OCI-M1 (cell line): ENCODE measurements at regions not wholly inside any gene's neighbourhood (a gene's known extent, or its start where the extent isn't known, plus 50 kb on each side); places are given as distances from the start of the nearest gene placed in this dataset.
A peak's percentile ranks its signal among the peaks of the same experiment; 100 is the strongest.

Experiments
- DNase-seq: peaks from one replicate; lab custom pipeline; 2025; lab: John Stamatoyannopoulos, UW

DNA sequence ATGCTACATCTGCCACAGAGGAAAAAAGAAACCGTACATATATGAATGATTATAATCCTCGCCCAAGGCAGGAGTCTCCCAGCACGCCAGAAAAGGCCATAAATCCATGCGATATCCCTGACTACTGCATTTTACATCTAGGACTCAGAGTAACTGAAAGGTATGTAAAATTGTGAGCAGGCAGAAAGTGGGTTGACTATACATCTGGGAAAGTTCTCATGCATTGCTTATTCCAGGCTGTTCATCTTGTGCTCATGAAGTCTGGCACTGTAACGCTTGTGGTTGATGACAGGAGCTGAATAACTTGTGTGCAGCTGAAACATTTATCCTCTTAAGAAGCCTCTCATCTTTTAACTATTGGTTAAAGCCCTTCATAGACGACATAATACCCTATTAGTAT, 193.4 kb upstream of the STEAP4 start:
- no peak for DNase-seq

- peak; percentile 25 for DNase-seq
These were observed 189.4 kb upstream of the STEAP4 start for GRCh38 chr7:88495881-88496725.

DNA sequence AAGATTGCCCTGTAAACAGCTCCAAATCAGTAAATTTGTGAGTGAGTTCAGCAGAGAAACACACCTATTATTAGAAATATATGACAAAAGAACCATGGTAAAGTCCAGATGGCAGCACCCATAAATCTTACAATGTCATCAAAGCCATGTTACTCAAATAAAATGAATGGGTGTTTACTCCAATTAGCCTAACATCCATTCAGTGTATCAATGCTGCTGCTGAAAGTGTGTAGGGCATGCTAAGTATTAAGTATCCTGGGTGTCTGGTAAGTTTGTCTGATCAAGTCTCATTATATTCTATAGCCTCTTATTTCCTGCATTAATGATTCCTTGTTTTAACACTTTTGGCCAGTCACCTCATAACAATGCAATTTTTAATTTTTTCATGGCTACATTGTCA, 185.5 kb upstream of the STEAP4 start:
- DNase-seq = no peak

- DNase-seq = no peak
These were observed 184.2 kb upstream of the STEAP4 start for GRCh38 chr7:88490874-88491273.

- no peak for DNase-seq
These were observed 183.5 kb upstream of the STEAP4 start for GRCh38 chr7:88490161-88490560.

- DNase-seq = no peak
These were observed 179.1 kb upstream of the STEAP4 start for GRCh38 chr7:88485821-88486220.

GRCh38 chr7:88484551-88484950, 177.9 kb upstream of the STEAP4 start:
- DNase-seq = no peak

DNA sequence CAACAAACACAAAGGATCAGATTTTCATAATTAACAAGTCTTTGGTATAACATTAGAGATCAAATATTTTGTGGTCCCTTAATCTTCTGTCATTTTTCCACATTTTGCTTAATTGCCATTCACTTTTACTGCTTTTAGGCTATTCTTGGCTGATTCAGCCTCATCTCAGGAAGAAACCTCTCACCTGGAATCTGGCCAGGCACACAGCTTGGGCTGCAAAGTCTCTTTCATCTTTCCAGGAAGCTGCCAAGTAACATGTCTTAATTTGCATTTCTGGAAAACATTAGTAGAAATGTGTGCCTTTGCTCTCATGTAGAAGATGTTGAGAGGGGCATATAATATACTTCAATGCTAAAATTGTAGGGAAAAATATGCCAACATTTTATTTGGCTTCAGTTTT, 174.2 kb upstream of the STEAP4 start:
- no peak for DNase-seq

DNA sequence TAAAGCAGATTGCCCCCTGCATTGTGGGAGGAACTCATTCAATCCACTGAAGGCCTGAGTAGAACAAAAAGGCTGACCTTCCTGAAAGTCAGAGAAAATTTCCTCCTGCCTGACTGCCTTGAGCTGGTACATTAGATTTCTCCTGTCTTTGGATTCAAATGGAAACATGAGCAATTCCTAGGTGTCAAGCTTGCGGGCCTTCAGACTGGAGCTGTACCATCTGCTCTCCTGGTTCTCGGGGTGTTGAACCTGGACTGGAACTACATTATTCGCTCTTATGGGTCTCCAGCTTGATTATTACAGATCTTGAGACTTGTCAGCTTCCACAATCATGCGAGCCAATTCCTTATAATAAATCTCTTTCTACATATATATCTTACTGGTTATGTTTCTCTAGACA, 173.6 kb upstream of the STEAP4 start:
- no peak for DNase-seq

DNA sequence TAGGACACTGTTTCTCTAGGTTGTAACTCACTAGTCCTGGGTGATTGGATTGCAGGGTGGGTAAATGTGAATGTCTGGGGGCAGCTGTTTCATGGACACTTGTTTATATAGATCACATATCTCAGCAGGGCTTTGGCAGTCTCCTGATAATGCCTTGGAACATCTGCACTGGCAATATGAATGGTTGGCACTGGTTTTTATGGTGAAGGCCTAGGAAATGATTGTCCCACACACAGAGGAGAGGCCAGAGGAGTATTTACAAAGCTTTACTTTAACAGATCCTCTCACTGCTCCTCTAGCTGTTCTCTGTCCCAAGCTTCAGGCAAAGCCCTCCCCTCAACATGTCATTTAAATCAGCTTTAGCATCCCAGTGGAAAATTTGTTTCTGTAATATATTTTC, 171.3 kb upstream of the STEAP4 start:
- no peak for DNase-seq

DNA sequence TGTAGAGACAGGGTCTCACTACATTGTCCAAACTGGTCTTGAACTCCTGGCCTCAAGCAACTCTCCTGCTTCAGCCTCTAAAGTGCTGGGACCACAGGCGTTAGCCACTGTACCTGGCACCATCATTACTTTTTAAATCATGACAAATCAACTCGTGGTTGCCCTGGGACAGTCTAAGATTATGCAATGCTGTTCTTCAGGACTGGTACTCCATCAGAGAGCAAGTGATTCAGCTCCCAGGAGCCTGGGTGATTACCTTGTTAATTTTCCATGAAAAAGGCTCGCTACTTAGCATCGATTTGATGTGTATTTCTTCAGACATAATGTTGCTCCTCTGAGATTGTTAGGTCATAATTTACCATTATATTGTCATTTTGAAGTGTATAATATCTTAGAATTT, 158.9 kb upstream of the STEAP4 start:
- no peak for DNase-seq

DNA sequence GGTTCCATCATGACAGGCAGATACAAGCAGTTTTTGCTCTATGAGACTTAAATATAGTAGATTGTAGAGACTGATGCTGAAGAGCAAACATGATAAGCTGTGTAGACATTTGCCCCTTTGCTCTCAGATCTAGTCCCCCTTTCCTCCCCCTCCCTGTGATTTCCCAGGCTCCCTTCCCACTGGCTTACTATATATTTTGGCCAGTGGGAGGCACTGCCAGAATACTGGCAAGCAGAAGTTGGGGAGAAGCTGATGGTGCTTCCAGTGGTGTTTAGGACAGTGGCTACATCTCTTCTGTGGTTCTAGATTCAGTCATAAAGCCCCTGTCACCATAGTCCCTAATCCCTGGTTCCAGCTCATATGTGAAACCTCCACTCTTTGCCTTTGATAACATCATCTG, 156.1 kb upstream of the STEAP4 start:
- DNase-seq = no peak

GRCh38 chr7:88460650-88461049, 154.0 kb upstream of the STEAP4 start:
- DNase-seq = no peak

DNA sequence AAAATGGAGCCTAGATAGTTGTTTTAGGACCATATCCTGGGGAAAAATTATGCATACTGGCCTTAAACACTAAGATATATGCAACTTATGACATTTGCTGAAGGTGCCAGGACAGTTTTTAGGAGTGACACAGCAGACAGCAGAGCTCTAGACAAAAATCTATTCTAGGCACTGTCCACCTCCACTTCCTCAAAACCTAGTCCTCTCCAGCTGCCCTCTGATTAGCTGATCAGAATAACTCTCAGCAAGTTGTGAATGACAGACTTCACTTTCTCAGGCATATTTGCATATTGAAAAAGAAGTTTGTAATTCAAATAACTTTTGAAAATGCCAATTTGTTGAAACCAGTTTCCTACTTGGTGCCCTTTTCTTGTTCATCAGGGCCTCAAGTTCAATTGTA, 152.3 kb upstream of the STEAP4 start:
- peak; percentile 55 for DNase-seq

GRCh38 chr7:88458279-88458678, 151.6 kb upstream of the STEAP4 start:
- no peak for DNase-seq

- no peak for DNase-seq
These were observed 150.6 kb upstream of the STEAP4 start for GRCh38 chr7:88457320-88457719.

GRCh38 chr7:88456490-88456889, 149.8 kb upstream of the STEAP4 start:
- no peak for DNase-seq

- DNase-seq = no peak
These were observed 149.0 kb upstream of the STEAP4 start for GRCh38 chr7:88455696-88456095.

GRCh38 chr7:88452646-88453045, 146.0 kb upstream of the STEAP4 start:
- no peak for DNase-seq

DNA sequence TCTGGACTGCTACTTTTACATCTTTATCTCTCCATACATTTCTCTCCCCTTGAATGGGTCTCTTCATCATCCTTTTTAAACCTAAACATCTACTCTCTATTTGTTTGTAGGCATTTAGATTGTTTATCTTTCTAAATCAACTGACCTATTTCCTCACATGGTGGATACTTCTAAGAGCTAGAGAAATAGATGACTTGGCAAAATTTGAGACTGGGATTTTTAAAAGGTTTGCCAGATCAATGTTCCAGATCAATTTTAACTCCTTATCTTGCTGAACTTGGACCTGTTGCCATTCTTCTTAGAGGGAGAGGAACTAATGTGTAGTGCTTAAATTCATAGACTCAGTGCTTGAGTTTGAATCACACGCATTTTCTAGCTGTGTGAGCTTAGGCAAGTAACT, 144.2 kb upstream of the STEAP4 start:
- DNase-seq = peak; percentile 14

- DNase-seq = no peak
These were observed 142.7 kb upstream of the STEAP4 start for GRCh38 chr7:88449410-88449809.

DNA sequence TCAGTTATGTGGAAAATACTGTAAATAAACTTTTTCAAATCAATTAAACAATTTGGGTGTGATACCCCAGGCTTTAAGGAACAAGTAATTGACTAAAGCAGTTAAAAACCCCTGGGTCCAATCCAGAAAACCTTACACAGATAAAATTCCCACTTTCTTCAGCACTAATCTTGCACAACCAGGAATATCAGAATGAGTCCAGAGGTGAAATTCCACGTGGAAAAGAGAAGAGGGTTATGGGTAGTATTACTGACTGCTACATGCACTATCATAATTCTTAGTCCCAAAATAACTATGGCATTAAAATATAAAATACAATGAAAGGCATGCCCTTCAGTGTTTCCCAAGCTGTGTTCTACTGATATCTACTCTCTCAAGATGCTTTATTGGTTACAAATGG, 135.7 kb upstream of the STEAP4 start:
- no peak for DNase-seq

GRCh38 chr7:88437132-88437531, 130.4 kb upstream of the STEAP4 start:
- no peak for DNase-seq

DNA sequence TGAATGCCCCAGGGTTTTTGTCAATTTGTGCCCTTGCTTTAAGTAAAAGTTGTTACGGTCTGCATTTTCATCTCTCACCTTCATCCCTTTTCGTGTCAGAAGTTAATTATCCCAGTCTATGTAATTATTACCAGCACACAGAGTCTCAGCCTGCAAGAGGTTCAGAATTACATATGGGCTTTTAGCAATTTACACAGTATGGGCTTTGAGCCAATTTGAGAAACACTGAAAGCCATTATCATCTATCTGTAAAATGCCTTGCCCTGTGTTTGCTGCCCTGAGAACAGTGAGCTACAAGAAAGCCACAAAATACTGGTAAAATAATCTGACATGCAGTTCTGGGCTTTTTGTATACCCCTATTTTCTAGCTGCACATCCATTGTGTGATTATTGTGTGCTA, 125.6 kb upstream of the STEAP4 start:
- DNase-seq = no peak
